RWPE1 (cell line): ENCODE measurements at regions not wholly inside any gene's neighbourhood (a gene's known extent, or its start where the extent isn't known, plus 50 kb on each side); places are given as distances from the start of the nearest gene placed in this dataset.
A peak's percentile ranks its signal among the peaks of the same experiment; 100 is the strongest.
"Not testable (repeated sequence)": the region's sequence is repeated elsewhere in the genome, so short reads cannot be mapped to it uniquely, and the experiment has no call there.

Experiments used
- CTCF ChIA-PET: fragments of 350-600 bp; sonication (Branson Sonifier 250); formaldehyde crosslinking; extraction: SDS; loops from one replicate; lab custom pipeline; 2021; lab: Yijun Ruan, JAX
- POLR2A ChIA-PET: fragments of 400-600 bp; formaldehyde crosslinking; extraction: SDS; loops from one replicate; lab custom pipeline; 2020; ENCODE audit warnings: antibody characterized with exemption; ENCODE audit not compliant: low non-redundant PET; lab: Yijun Ruan, JAX
- DNase-seq: peaks from one replicate; pipeline ENCODE4 v3.0.0; 2012; ENCODE audit warnings: low spot score
- H3K27ac ChIP-seq: fragments of 450-650 bp; 2 replicates; pipeline ENCODE4 v1.5.1; 2017

DNA sequence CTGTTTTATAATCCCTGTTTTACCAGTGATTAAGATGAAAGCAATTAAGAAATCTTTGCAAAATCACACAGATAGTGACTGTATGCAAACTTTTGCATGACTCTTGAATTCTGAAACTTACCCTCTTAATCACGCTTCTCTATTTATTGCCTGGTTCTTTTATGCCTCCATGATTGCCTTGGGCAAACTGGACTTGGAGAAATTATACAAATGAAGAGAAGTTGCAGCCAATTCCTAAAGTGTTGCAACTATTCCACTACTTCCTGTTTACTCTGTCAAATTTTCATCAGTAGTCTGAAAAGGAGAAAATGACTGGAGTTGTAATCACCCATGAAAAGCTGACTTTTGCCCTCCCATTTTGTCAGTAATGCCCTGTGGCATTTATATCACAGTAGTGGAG lies 1869.9 kb downstream of the KHDRBS2 start:
- H3K27ac ChIP-seq, DNase-seq, CTCF ChIA-PET, POLR2A ChIA-PET: not testable (repeated sequence)

DNA sequence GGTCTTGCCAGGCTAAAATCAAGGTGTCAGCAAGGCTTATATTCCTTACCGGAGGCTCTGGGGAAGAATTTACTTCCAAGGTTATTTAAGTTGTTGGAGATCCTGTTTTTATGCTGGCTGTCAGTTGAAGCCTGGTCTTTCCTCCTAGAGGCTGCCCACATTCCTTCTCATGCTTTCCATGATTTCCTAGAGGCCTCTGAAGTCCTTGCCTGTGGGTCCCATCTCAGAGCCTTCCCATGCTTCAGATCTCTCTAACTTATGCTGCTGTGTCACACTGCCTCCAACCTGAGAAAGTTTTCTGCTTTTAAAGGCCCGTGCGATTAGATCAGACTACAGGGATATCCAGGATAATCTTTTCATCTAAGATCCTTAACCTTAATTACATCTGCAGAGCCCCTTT lies 1877.3 kb downstream of the KHDRBS2 start:
- CTCF ChIA-PET, H3K27ac ChIP-seq, POLR2A ChIA-PET, DNase-seq: not testable (repeated sequence)

DNA sequence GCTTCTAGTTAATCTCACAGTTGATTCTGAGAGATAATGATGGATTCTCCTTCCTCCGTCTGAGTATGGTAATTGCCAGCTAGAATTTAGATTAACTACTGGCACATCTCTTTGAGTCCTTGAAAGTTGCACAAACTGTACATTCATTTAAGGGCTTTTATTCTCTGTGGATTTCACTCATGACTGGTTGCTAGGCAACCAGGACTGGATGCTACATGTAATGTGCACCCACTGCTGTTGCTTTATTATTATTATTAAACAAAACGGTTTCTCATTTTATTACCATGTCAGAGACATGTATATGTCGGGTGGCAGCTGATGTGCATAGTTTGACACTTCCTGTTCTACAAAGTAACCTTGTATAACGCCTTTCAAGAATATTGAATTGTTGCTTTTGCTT lies 1882.8 kb downstream of the KHDRBS2 start:
- POLR2A ChIA-PET, H3K27ac ChIP-seq, CTCF ChIA-PET, DNase-seq: not testable (repeated sequence)

DNA sequence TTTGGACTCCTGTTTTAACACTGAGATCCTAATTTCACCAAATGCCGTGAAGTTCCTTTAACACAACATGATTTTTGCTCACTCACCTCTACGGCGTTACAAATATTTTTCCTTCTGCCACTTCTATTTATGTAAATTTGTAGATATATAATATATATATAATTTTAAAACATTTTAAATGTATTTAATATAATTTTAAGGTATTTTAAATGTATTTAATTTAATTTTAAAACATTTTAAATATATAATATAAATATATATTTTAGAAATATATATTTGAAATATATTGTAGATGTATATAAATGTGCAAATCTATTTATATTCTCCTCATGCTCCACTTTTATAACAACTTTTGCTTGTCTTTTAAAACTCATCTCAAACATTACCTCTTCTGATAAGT lies 1883.5 kb downstream of the KHDRBS2 start:
- DNase-seq, POLR2A ChIA-PET, H3K27ac ChIP-seq, CTCF ChIA-PET: not testable (repeated sequence)

DNA sequence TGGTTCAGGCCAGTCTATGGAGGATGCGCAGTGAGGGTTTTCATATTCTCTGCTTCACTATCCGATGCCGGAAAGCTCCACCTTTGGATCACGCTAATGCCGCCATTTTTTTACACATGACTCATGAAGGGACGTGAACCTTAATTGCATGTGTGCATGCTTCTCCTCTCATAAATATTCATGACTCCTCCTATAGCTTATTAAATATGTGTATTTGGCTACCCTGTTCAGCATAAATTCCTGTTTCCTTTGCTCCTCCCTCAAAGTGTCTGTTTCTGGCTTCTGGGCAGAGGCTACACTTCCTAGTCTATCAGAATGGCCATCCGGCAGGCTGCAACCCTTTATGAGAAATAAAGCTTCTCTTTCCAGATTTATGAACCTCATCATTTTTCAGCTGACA lies 1890.8 kb downstream of the KHDRBS2 start:
- POLR2A ChIA-PET, result not testable (repeated sequence)

DNA sequence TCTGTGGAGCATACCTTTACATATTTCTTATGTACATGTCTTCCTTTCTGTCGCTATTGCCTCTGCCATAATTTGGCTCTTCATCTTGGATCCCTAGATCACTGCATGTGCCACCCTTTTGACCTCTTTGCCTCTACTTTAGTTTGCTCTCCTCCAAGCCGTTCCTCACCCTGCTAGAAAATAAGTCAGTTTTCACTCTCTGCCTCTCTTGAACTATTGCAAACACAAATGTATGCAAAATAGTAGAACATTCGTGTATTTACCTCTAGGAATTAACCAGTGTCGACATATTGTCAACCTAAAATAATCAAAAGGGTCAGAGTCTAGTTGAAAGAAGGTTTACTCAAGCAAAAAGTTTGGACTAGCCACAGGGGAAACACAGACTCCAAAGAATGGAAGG lies 1893.1 kb downstream of the KHDRBS2 start:
- POLR2A ChIA-PET, H3K27ac ChIP-seq, DNase-seq, CTCF ChIA-PET: not testable (repeated sequence)

More for the DNA sequence above, 1890.8 kb downstream of the KHDRBS2 start:
- CTCF ChIA-PET, DNase-seq, H3K27ac ChIP-seq: not testable (repeated sequence)

DNA sequence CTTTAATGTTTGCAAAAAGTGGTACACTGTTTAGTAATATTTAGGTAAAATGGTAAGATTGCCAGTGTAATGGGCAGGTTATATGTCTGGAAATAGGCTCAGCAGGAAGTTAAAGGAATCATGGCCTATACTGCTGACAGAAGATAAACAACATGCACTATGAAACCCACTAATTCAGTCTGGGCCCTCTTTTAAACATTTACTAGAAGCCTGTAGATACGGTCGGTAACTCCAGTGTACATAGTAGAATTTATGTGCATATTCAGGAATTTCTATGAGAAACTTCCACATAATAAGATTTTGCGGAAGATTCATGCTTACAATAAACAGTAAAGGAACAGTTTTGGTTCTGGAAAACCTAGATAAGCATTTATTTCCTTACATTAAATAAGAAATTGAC lies 1896.9 kb downstream of the KHDRBS2 start:
- DNase-seq, CTCF ChIA-PET, POLR2A ChIA-PET, H3K27ac ChIP-seq: not testable (repeated sequence)

DNA sequence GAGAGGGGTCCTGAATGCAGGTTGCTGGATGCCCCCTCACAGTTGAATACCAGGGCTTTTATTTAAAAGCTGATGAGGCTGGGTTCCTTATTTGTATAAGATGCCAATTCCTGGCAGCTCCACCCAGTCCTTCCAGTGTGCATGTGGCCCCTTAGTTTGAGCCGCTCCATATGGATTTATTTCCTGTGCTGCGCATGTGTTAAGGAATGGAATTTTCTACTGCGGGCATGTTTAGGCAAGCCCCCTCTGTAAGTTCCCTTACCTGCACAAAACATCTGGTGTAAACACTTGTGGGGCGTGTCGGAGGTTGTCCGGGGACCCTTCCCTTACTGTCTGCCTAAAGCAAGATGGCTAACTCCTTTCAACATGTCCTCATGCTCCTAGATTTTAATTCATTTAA lies 1901.4 kb downstream of the KHDRBS2 start:
- peak; percentile 6 for DNase-seq
- CTCF ChIA-PET, POLR2A ChIA-PET: not testable (repeated sequence)

DNA sequence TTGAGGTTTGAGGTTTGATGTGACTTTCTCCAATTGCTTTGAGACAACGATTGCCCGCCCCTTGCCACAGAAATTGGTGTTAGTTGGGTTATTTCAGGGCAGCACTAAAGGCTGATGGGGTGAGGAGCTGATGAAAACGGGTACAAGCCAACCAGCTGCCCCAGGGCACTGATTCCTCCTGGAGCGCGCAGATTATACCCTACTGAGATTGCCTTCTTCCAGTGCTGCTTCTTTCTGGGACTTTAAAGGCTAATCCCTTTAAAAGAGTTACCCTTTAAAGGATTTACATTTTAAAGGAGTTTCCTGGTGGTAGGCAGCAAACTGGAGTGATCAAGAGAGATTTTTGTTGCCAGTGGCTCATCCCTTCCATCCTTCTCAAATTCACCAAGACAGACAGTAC lies 1903.3 kb downstream of the KHDRBS2 start:
- H3K27ac ChIP-seq, CTCF ChIA-PET, DNase-seq, POLR2A ChIA-PET: not testable (repeated sequence)

More for the DNA sequence above, 1901.4 kb downstream of the KHDRBS2 start:
- not testable (repeated sequence) for H3K27ac ChIP-seq

DNA sequence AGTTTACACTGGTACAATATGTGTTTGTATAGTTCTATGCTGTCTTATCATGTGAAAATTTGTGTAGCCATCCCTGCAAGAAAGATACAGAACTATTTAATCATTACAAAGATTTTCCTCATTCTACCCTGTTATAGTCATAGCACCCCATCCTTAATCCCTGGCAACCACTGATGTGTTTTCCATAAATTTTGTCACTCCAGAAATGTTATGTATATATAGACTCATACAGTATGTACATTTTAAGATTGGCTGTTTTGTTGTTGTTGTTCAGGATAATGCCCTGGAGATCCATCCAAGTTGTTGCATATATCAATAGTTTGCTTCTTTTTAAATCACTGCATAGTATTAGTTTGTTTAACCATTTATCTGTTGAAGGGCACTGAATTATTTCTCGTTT lies 1911.9 kb downstream of the KHDRBS2 start:
- DNase-seq, POLR2A ChIA-PET, H3K27ac ChIP-seq, CTCF ChIA-PET: not testable (repeated sequence)

DNA sequence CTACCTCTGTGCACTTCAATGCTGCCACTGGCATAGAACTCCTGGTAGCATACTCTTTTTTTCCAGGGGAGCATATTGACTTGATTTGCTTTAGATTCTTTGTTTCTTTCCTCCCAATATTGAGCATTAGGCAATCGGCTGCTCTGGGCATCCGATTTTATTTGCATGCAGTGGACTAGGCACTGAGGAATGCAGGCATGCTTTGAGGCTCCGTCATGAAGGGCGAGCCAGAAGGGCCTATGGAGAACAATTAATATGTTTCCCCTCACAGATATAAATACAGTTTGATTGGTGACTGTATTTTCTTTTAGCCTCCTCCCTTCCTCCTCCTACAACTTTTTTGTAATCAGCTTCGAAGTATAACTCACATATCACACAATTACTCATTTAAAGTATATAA lies 1918.2 kb downstream of the KHDRBS2 start:
- DNase-seq, POLR2A ChIA-PET, CTCF ChIA-PET, H3K27ac ChIP-seq: not testable (repeated sequence)

DNA sequence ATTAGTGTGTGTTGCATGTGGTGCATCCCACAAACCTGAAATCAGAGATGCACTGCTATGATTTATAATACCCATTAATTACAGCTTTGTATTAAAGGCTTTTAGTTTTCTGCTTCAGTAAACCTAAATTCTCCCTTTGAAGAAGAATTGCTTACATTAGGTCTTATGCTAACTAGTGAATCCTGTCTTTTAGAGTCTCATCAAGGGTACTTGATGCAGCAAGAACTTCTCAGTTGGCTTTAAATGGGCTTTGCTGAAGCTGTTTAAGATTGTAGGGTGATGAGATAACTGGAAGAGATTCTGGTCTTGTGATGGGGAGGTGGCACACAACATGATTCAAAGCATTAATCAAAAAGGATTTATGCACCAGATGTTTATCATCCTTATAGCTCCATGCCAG lies 1920.1 kb downstream of the KHDRBS2 start:
- DNase-seq, CTCF ChIA-PET, POLR2A ChIA-PET, H3K27ac ChIP-seq: not testable (repeated sequence)

DNA sequence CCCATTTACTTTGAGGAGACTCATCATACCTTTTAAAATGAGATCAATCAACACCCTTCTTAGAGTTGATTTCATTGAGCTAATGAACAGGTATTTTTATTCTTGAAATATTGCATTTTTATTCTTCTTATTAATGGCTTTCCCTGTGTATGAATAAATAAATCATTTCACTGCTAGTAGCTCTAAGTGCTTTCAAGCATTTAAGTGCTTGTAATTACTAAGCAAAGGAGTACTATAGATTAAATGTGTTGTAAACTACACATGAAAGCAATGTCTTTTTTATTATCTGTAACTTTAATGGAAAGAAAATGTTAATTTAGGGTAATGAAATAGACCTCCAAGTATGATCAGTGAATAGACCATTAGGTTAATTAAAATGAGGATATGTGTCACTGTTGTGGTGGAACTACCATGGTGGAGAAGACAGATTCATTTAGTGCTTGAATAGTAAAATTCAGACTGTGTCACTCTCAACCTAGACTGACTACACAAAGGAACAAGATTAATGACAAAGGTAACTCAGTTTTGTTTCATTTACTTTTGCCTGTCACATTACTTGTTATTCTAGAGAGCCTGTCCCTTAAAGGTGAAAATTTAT lies 1943.5 kb downstream of the KHDRBS2 start:
- POLR2A ChIA-PET, CTCF ChIA-PET, H3K27ac ChIP-seq, DNase-seq: not testable (repeated sequence)

DNA sequence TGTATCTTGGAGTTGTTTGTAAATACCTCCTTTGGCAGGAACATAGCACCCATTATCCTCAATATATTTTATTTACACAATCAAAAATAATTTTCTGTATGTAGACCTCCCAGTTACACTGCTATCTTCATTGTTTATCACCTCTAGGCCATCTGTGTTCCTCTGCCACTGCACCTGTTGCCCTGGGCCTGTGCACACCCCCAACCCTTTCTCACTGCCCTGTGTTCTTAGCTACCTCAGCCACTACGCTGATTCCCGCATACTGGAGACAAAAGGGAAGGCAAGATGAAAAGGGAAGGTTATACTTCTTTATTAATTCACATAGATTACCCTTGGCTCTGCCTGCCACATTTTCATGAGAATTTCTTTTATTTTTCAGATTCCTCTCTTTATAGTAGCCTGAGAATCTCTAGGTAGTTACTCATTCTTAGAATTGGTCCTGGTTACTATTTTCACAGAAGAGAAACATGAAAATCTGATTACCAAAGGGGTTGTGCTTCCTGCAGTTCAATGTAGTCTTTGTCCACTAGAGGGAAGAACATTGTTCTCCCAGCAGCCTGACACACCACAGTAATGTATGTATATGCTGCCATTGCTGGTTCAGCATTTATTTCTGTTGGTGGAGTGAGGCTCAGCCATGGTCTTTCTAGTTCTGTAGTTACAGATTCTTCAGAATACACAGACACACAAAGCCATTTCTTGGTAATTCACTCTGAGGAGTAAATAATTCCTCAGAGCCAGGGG lies 1947.5 kb downstream of the KHDRBS2 start:
- POLR2A ChIA-PET, H3K27ac ChIP-seq, DNase-seq, CTCF ChIA-PET: not testable (repeated sequence)

DNA sequence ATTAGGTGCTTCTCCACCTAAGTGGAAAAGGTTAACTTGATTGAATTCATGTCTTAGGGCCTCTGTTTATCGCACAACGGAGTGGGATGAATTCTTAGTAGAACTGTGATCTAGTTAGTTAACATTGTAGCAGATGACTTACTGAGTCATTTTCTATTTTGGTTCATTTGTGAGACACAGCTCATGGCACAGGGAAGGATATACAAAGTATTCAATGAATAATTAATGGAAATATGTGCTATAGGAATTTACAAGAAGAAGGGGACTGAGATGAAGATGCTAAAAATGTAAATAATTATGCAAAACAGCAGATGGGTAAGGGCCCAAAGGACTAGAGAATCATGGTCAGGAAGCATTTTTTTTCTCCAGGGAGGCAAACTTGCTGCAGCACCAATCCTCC lies 1950.9 kb downstream of the KHDRBS2 start:
- CTCF ChIA-PET, POLR2A ChIA-PET, DNase-seq, H3K27ac ChIP-seq: not testable (repeated sequence)

DNA sequence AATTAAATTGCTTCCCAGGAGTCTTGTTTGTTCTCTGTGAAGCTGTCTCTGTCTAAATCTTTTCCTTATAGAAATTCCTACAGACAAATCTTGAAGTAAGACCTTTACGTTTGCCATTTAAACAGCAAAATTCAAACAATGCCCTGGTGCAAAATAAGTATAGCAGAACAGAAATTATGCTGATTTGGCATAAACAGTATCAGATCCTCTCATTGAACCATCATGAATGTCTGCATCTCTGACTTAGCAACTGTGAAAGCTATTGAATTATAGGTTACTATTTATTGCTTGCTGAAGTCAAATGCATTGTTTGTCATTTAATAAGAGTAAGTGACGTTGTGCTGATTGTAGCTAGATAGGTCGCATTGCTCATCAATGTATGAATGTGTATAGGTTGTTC lies 1952.3 kb downstream of the KHDRBS2 start:
- POLR2A ChIA-PET, DNase-seq, CTCF ChIA-PET, H3K27ac ChIP-seq: not testable (repeated sequence)

DNA sequence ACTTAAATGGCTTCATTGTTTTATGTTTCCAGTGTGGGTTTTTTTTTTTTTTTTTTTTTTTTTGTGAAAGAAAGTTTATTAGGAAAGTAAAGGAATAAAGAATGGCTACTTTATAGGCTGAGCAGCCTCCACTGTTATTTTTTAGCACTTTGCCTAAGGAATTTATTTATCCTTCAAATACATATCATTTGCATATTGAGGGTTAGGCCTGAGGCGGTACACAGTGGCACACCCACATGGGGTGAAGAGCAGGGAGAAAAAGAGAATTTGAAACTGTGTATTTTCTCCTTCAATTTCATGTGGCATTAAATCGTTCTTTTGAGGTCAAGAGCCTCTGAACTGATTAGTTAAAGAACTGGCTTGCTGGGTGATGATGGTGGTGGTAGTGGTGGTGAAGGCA lies 1977.1 kb downstream of the KHDRBS2 start:
- DNase-seq, CTCF ChIA-PET, H3K27ac ChIP-seq, POLR2A ChIA-PET: not testable (repeated sequence)
